ENCODE measurements at regions not wholly inside any gene's neighbourhood (a gene's known extent, or its start where the extent isn't known, plus 50 kb on each side); places are given as distances from the start of the nearest gene placed in this dataset.

GRCh38 chr4:93888308-93888707 is 59.8 kb downstream of the ATOH1 start:
- TF ChIP-seq CTCF (IDR thresholded peaks at IDR 0.05): no peak
- no peaks in the 10 kb centered on the region for H3K4me1 ChIP-seq
- no peak overlapping the region for H3K4me3 ChIP-seq (ENCODE audit: low read depth, low read length)
- no peaks in the 10 kb centered on the region for H3K27me3 ChIP-seq (ENCODE audit: control insufficient read depth, insufficient read depth, low read length)
- no peaks in the 10 kb centered on the region for H3K36me3 ChIP-seq (ENCODE audit: control insufficient read depth, insufficient read depth, low read length)
- no peak overlapping the region for H3K4me2 ChIP-seq (ENCODE audit: low read length)
- H3K9ac ChIP-seq: no peak overlapping the region
- no peaks in the 10 kb centered on the region for H3K9me3 ChIP-seq (ENCODE audit: control insufficient read depth, low read length)
- no peaks in the 10 kb centered on the region for H3K79me2 ChIP-seq
- H3K27ac ChIP-seq: no peak overlapping the region
- no peak overlapping the region for H2AFZ ChIP-seq

DNA sequence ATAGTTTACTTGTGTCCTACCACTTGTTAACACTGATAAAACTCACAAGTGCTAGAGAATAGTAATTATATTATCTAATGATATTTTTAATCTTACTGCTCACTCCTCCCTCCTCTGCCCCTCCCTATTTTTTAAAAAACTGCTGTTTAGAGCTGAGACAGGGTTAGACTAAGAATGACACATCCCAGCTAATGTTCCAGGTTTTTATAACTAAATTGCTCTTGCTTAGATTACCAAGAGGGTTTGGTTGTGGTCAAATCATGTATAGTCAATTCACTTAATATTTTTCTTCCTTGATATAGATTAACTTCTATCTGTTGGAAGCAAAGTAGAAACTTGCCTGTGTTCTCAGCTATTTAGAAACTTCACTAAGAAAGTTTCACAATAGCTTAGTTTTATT is 60.2 kb downstream of the ATOH1 start:
- H3K4me2 ChIP-seq (ENCODE audit: low read length): no peak overlapping the region
- H2AFZ ChIP-seq: no peak overlapping the region
- H3K4me1 ChIP-seq: no peaks in the 10 kb centered on the region
- H3K79me2 ChIP-seq: no peaks in the 10 kb centered on the region
- H3K4me3 ChIP-seq (ENCODE audit: low read depth, low read length): no peak overlapping the region
- no peaks in the 10 kb centered on the region for H3K36me3 ChIP-seq (ENCODE audit: control insufficient read depth, insufficient read depth, low read length)
- H3K27me3 ChIP-seq (ENCODE audit: control insufficient read depth, insufficient read depth, low read length): no peaks in the 10 kb centered on the region
- no peaks in the 10 kb centered on the region for H3K9me3 ChIP-seq (ENCODE audit: control insufficient read depth, low read length)
- no peak overlapping the region for H3K9ac ChIP-seq
- no peak overlapping the region for H3K27ac ChIP-seq
- TF ChIP-seq CTCF (IDR thresholded peaks at IDR 0.05): no peak

DNA sequence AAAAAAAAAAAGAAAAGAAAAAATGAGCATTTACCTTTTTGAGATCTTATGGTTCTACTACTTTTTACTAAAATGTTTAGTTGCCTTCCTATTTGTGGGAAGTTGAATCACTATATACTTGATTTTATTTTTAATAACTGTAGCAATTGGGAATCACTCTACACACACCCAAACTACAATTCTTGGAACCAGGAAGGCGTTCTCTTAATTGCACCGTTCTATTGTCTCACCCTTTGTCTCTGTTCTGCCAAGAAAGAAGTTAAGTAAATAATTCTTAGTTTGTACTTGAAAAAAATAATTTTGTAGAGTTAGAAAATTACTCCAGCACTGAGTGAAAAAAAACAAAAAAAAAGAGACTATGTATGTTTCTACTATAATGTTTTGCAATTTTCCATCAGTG is 62.7 kb downstream of the ATOH1 start:
- H2AFZ ChIP-seq: no peak overlapping the region
- H3K27me3 ChIP-seq (ENCODE audit: control insufficient read depth, insufficient read depth, low read length): no peaks in the 10 kb centered on the region
- TF ChIP-seq CTCF (IDR thresholded peaks at IDR 0.05): no peak
- no peaks in the 10 kb centered on the region for H3K4me1 ChIP-seq
- H3K4me2 ChIP-seq (ENCODE audit: low read length): no peak overlapping the region
- no peaks in the 10 kb centered on the region for H3K79me2 ChIP-seq
- no peak overlapping the region for H3K4me3 ChIP-seq (ENCODE audit: low read depth, low read length)
- H3K27ac ChIP-seq: no peak overlapping the region
- no peak overlapping the region for H3K9ac ChIP-seq
- no peaks in the 10 kb centered on the region for H3K9me3 ChIP-seq (ENCODE audit: control insufficient read depth, low read length)
- no peaks in the 10 kb centered on the region for H3K36me3 ChIP-seq (ENCODE audit: control insufficient read depth, insufficient read depth, low read length)

GRCh38 chr4:93894995-93895394 is 66.4 kb downstream of the ATOH1 start:
- Histone ChIP-seq H3K9me3 (ENCODE audit: control insufficient read depth, low read length) (no peaks in the 10 kb centered on the region), H3K36me3 (ENCODE audit: control insufficient read depth, insufficient read depth, low read length) (no peaks in the 10 kb centered on the region), H3K4me1 (no peaks in the 10 kb centered on the region), H3K4me2 (ENCODE audit: low read length) (no peak overlapping the region), H3K9ac (no peak overlapping the region), H3K79me2 (no peaks in the 10 kb centered on the region), H3K4me3 (ENCODE audit: low read depth, low read length) (no peak overlapping the region), H2AFZ (no peak overlapping the region), H3K27me3 (ENCODE audit: control insufficient read depth, insufficient read depth, low read length) (no peaks in the 10 kb centered on the region), H3K27ac (no peak overlapping the region)
- TF ChIP-seq CTCF (IDR thresholded peaks at IDR 0.05): no peak

GRCh38 chr4:93896516-93896915 is 68.0 kb downstream of the ATOH1 start:
- Histone ChIP-seq H2AFZ (no peak overlapping the region), H3K79me2 (no peaks in the 10 kb centered on the region), H3K4me3 (ENCODE audit: low read depth, low read length) (no peak overlapping the region), H3K4me2 (ENCODE audit: low read length) (no peak overlapping the region), H3K27me3 (ENCODE audit: control insufficient read depth, insufficient read depth, low read length) (no peaks in the 10 kb centered on the region), H3K36me3 (ENCODE audit: control insufficient read depth, insufficient read depth, low read length) (no peaks in the 10 kb centered on the region), H3K9me3 (ENCODE audit: control insufficient read depth, low read length) (no peaks in the 10 kb centered on the region), H3K4me1 (no peaks in the 10 kb centered on the region), H3K9ac (no peak overlapping the region), H3K27ac (no peak overlapping the region)
- no peak for TF ChIP-seq CTCF (IDR thresholded peaks at IDR 0.05)

All from parathyroid adenoma (tissue), 2 donors.